Superior temporal gyrus (tissue), 1 donor: ENCODE measurements at regions not wholly inside any gene's neighbourhood (a gene's known extent, or its start where the extent isn't known, plus 50 kb on each side); places are given as distances from the start of the nearest gene placed in this dataset.

Experiments
- DNase-seq: peaks from one replicate; pipeline ENCODE4 v3.0.0-alpha.2; 2016; ENCODE audit errors: extremely low spot score

- no peak for DNase-seq
Measured at GRCh38 chr7:18361756-18362155, 133.8 kb upstream of the HDAC9 start.

GRCh38 chr7:18363751-18364380, 131.7 kb upstream of the HDAC9 start:
- DNase-seq = no peak

- no peak for DNase-seq
Measured at GRCh38 chr7:18364396-18364795, 131.2 kb upstream of the HDAC9 start.

GRCh38 chr7:18366394-18366793, 129.2 kb upstream of the HDAC9 start:
- no peak for DNase-seq

GRCh38 chr7:18369011-18369410, 126.5 kb upstream of the HDAC9 start:
- no peak for DNase-seq

GRCh38 chr7:18370633-18371032, 124.9 kb upstream of the HDAC9 start:
- no peak for DNase-seq

GRCh38 chr7:18378989-18379605, 116.5 kb upstream of the HDAC9 start:
- DNase-seq = no peak

GRCh38 chr7:18384491-18385143, 110.9 kb upstream of the HDAC9 start:
- no peak for DNase-seq

GRCh38 chr7:18386607-18387006, 108.9 kb upstream of the HDAC9 start:
- no peak for DNase-seq

- peak; percentile 33 for DNase-seq
Measured at GRCh38 chr7:18387191-18387735, 108.3 kb upstream of the HDAC9 start.

- no peak for DNase-seq
Measured at GRCh38 chr7:18390535-18390907, 105.0 kb upstream of the HDAC9 start.

GRCh38 chr7:18393465-18394118, 102.0 kb upstream of the HDAC9 start:
- DNase-seq = no peak

GRCh38 chr7:18395868-18396267, 99.7 kb upstream of the HDAC9 start:
- no peak for DNase-seq

- DNase-seq = no peak
Measured at GRCh38 chr7:18396953-18397352, 98.6 kb upstream of the HDAC9 start.

- DNase-seq = no peak
Measured at GRCh38 chr7:18399436-18400235, 95.9 kb upstream of the HDAC9 start.

- no peak for DNase-seq
Measured at GRCh38 chr7:18400275-18400674, 95.3 kb upstream of the HDAC9 start.

- DNase-seq = no peak
Measured at GRCh38 chr7:18400726-18401125, 94.8 kb upstream of the HDAC9 start.

GRCh38 chr7:18401757-18402156, 93.8 kb upstream of the HDAC9 start:
- DNase-seq = no peak

GRCh38 chr7:18402488-18403183, 92.9 kb upstream of the HDAC9 start:
- DNase-seq = peak; percentile 53

- DNase-seq = no peak
Measured at GRCh38 chr7:18405726-18406125, 89.8 kb upstream of the HDAC9 start.

- no peak for DNase-seq
Measured at GRCh38 chr7:18407385-18407784, 88.2 kb upstream of the HDAC9 start.
